ENCODE measurements at regions not wholly inside any gene's neighbourhood (a gene's known extent, or its start where the extent isn't known, plus 50 kb on each side); places are given as distances from the start of the nearest gene placed in this dataset.
"Not testable (repeated sequence)": the region's sequence is repeated elsewhere in the genome, so short reads cannot be mapped to it uniquely, and the experiment has no call there.

- H3K4me3 ChIP-seq: no peak overlapping the region
- 87% methylated on average over 4 of the region's 4 CpGs for WGBS
- no peaks in the 10 kb centered on the region for H3K4me1 ChIP-seq (replicated peaks)
- intact Hi-C loops (cut with DNase I): loop anchor here (10.0 kb wide), 2 partner anchors 65 to 405 kb away; no protein-coding TSS in a partner anchor
- no peak overlapping the region for H3K27ac ChIP-seq
- no peaks in the 10 kb centered on the region for H3K27me3 ChIP-seq (replicated peaks; ENCODE audit: insufficient read depth)
- no peaks in the 10 kb centered on the region for H3K36me3 ChIP-seq
- TF ChIP-seq POLR2AphosphoS5 (IDR thresholded peaks at IDR 0.05) (no peak), CTCF (IDR thresholded peaks at IDR 0.05) (no peak), POLR2A (IDR thresholded peaks at IDR 0.05) (no peak)
- no peak for DNase-seq (ENCODE audit: low spot score)
- no peaks in the 10 kb centered on the region for H3K9me3 ChIP-seq
These were observed 109.1 kb downstream of the SEPTIN7 start for GRCh38 chr7:35909870-35910357.

GRCh38 chr7:35910621-35911020 is 109.8 kb downstream of the SEPTIN7 start:
- DNase-seq (ENCODE audit: low spot score); H3K4me3 ChIP-seq; H3K36me3 ChIP-seq; H3K27ac ChIP-seq; H3K27me3 ChIP-seq (replicated peaks; ENCODE audit: insufficient read depth); H3K4me1 ChIP-seq (replicated peaks); H3K9me3 ChIP-seq: not testable (repeated sequence)
- WGBS: 63% methylated on average over 3 of the region's 3 CpGs
- intact Hi-C loops (cut with DNase I): loop anchor here (10.0 kb wide), 2 partner anchors 64 to 404 kb away; no protein-coding TSS in a partner anchor

GRCh38 chr7:35913350-35913749 is 112.5 kb downstream of the SEPTIN7 start:
- H3K4me3 ChIP-seq; H3K4me1 ChIP-seq (replicated peaks); H3K27ac ChIP-seq; H3K36me3 ChIP-seq; DNase-seq (ENCODE audit: low spot score); H3K27me3 ChIP-seq (replicated peaks; ENCODE audit: insufficient read depth); H3K9me3 ChIP-seq: not testable (repeated sequence)
- intact Hi-C loops (cut with DNase I): loop anchor here (10.0 kb wide), 2 partner anchors 61 to 401 kb away; no protein-coding TSS in a partner anchor
- 97% methylated on average over 2 of the region's 2 CpGs for WGBS

- not testable (repeated sequence) for DNase-seq (ENCODE audit: low spot score); H3K27me3 ChIP-seq (replicated peaks; ENCODE audit: insufficient read depth); H3K4me1 ChIP-seq (replicated peaks); H3K9me3 ChIP-seq; H3K4me3 ChIP-seq; H3K36me3 ChIP-seq; H3K27ac ChIP-seq
- 94% methylated on average over 1 of the region's 1 CpG for WGBS
- intact Hi-C loops (cut with DNase I): loop anchor here (10.0 kb wide), 2 partner anchors 61 to 401 kb away; no protein-coding TSS in a partner anchor
These were observed 113.4 kb downstream of the SEPTIN7 start for GRCh38 chr7:35914214-35914613.

GRCh38 chr7:35915247-35915955 is 114.5 kb downstream of the SEPTIN7 start:
- H3K36me3 ChIP-seq; H3K27ac ChIP-seq; H3K27me3 ChIP-seq (replicated peaks; ENCODE audit: insufficient read depth); DNase-seq (ENCODE audit: low spot score); H3K9me3 ChIP-seq; H3K4me1 ChIP-seq (replicated peaks); H3K4me3 ChIP-seq: not testable (repeated sequence)
- 73% methylated on average over 6 of the region's 6 CpGs for WGBS
- intact Hi-C loops (cut with DNase I): loop anchor here (10.0 kb wide), 2 partner anchors 59 to 399 kb away; no protein-coding TSS in a partner anchor

- H3K27me3 ChIP-seq (replicated peaks; ENCODE audit: insufficient read depth); H3K9me3 ChIP-seq; H3K4me1 ChIP-seq (replicated peaks); H3K36me3 ChIP-seq; H3K27ac ChIP-seq; DNase-seq (ENCODE audit: low spot score); H3K4me3 ChIP-seq: not testable (repeated sequence)
- 86% methylated on average over 7 of the region's 10 CpGs for WGBS
- intact Hi-C loops (cut with DNase I): loop anchor here (10.0 kb wide), 2 partner anchors 57 to 397 kb away; no protein-coding TSS in a partner anchor
These were observed 117.4 kb downstream of the SEPTIN7 start for GRCh38 chr7:35918217-35918616.

- intact Hi-C loops (cut with DNase I): loop anchor here (10.0 kb wide), 2 partner anchors 55 to 395 kb away; no protein-coding TSS in a partner anchor
- WGBS: 68% methylated on average over 6 of the region's 6 CpGs
- not testable (repeated sequence) for H3K4me3 ChIP-seq; H3K27me3 ChIP-seq (replicated peaks; ENCODE audit: insufficient read depth); H3K27ac ChIP-seq; H3K36me3 ChIP-seq; H3K9me3 ChIP-seq; H3K4me1 ChIP-seq (replicated peaks); DNase-seq (ENCODE audit: low spot score)
These were observed 118.8 kb downstream of the SEPTIN7 start for GRCh38 chr7:35919607-35920006.

- intact Hi-C loops (cut with DNase I); H3K9me3 ChIP-seq; H3K4me1 ChIP-seq (replicated peaks); H3K27me3 ChIP-seq (replicated peaks; ENCODE audit: insufficient read depth); H3K4me3 ChIP-seq; H3K36me3 ChIP-seq; DNase-seq (ENCODE audit: low spot score); H3K27ac ChIP-seq: not testable (repeated sequence)
- 77% methylated on average over 5 of the region's 5 CpGs for WGBS
These were observed 120.5 kb downstream of the SEPTIN7 start for GRCh38 chr7:35921338-35921737.

- H3K4me3 ChIP-seq; H3K27me3 ChIP-seq (replicated peaks; ENCODE audit: insufficient read depth); intact Hi-C loops (cut with DNase I); H3K4me1 ChIP-seq (replicated peaks); H3K27ac ChIP-seq; H3K9me3 ChIP-seq; H3K36me3 ChIP-seq; DNase-seq (ENCODE audit: low spot score): not testable (repeated sequence)
- 64% methylated on average over 7 of the region's 7 CpGs for WGBS
These were observed 123.8 kb downstream of the SEPTIN7 start for GRCh38 chr7:35924668-35925067.

- H3K27ac ChIP-seq; H3K4me1 ChIP-seq (replicated peaks); H3K27me3 ChIP-seq (replicated peaks; ENCODE audit: insufficient read depth); H3K4me3 ChIP-seq; H3K36me3 ChIP-seq; DNase-seq (ENCODE audit: low spot score); intact Hi-C loops (cut with DNase I); H3K9me3 ChIP-seq: not testable (repeated sequence)
- 87% methylated on average over 9 of the region's 9 CpGs for WGBS
These were observed 126.1 kb downstream of the SEPTIN7 start for GRCh38 chr7:35926966-35927365.

GRCh38 chr7:35931134-35931533 is 130.3 kb downstream of the SEPTIN7 start:
- DNase-seq (ENCODE audit: low spot score); H3K9me3 ChIP-seq; intact Hi-C loops (cut with DNase I); H3K4me1 ChIP-seq (replicated peaks); H3K4me3 ChIP-seq; H3K36me3 ChIP-seq; H3K27ac ChIP-seq; H3K27me3 ChIP-seq (replicated peaks; ENCODE audit: insufficient read depth): not testable (repeated sequence)
